Trophoblast cell (in vitro differentiated cells and primary cell): ENCODE measurements at regions not wholly inside any gene's neighbourhood (a gene's known extent, or its start where the extent isn't known, plus 50 kb on each side); places are given as distances from the start of the nearest gene placed in this dataset.
"Not testable (repeated sequence)": the region's sequence is repeated elsewhere in the genome, so short reads cannot be mapped to it uniquely, and the experiment has no call there.

Experiments
- DNase-seq, 2 donors: peaks; one replicate each; pipeline ENCODE4 v3.0.0-alpha.2; 2016
- H2AFZ ChIP-seq: 2 replicates; pipeline ENCODE4 v1.6.1; 2013; ENCODE audit warnings: low read length, moderate library complexity, mild to moderate bottlenecking; ENCODE audit not compliant: insufficient read depth, poor library complexity
- H2AK5ac ChIP-seq: 2 replicates; pipeline ENCODE4 v1.6.1; 2013; ENCODE audit warnings: mild to moderate bottlenecking, low read length
- H2BK120ac ChIP-seq: 2 replicates; pipeline ENCODE4 v1.6.1; 2013; ENCODE audit warnings: low read length, mild to moderate bottlenecking, moderate library complexity; ENCODE audit not compliant: insufficient read depth, poor library complexity
- H2BK12ac ChIP-seq: 2 replicates; pipeline ENCODE4 v1.6.1; 2013; ENCODE audit warnings: mild to moderate bottlenecking, low read length, moderate library complexity
- H2BK5ac ChIP-seq: 2 replicates; pipeline ENCODE4 v1.6.1; 2013; ENCODE audit warnings: low read length, low read depth, moderate library complexity, mild to moderate bottlenecking; ENCODE audit not compliant: poor library complexity
- H3K14ac ChIP-seq: 2 replicates; pipeline ENCODE4 v1.6.1; 2013; ENCODE audit warnings: mild to moderate bottlenecking, low read length
- H3K18ac ChIP-seq: 2 replicates; pipeline ENCODE4 v1.6.1; 2013; ENCODE audit warnings: mild to moderate bottlenecking, low read length
- H3K23ac ChIP-seq: 2 replicates; pipeline ENCODE4 v1.6.1; 2013; ENCODE audit warnings: low read length
- H3K27ac ChIP-seq: 2 replicates; pipeline ENCODE4 v1.5.1; 2013; ENCODE audit warnings: low read depth, mild to moderate bottlenecking, inconsistent platforms, low read length, moderate library complexity
- H3K27me3 ChIP-seq: 2 replicates; pipeline ENCODE4 v1.6.1; 2013; ENCODE audit warnings: inconsistent platforms, mild to moderate bottlenecking, low read length, moderate library complexity; ENCODE audit not compliant: insufficient read depth
- H3K36me3 ChIP-seq, 2 experiments: 1 replicate in 1 of 2; 2 replicates in 1 of 2; pipeline ENCODE4 v1.6.1; 2013; ENCODE audit warnings: low read length in 2 of 2, mild to moderate bottlenecking in 2 of 2, moderate library complexity in 1 of 2; ENCODE audit not compliant: insufficient read depth in 2 of 2, control insufficient read depth in 1 of 2
- H3K4ac ChIP-seq: 2 replicates; pipeline ENCODE4 v1.6.1; 2013; ENCODE audit warnings: low read depth, mild to moderate bottlenecking, low read length, moderate library complexity
- H3K4me1 ChIP-seq, 2 experiments: 1 replicate in 1 of 2; 2 replicates in 1 of 2; pipeline ENCODE4 v1.6.1; 2013; ENCODE audit warnings: low read length in 2 of 2, mild to moderate bottlenecking in 2 of 2, moderate library complexity in 1 of 2; ENCODE audit not compliant: insufficient read depth in 2 of 2, control insufficient read depth in 1 of 2
- H3K4me2 ChIP-seq: 2 replicates; pipeline ENCODE4 v1.6.1; 2013; ENCODE audit warnings: inconsistent platforms, mild to moderate bottlenecking, low read length, moderate library complexity
- H3K4me3 ChIP-seq: 2 replicates; pipeline ENCODE4 v1.5.1; 2013; ENCODE audit warnings: mild to moderate bottlenecking, low read depth, low read length, inconsistent platforms
- H3K79me1 ChIP-seq: one replicate; pipeline ENCODE4 v1.6.1; 2013; ENCODE audit warnings: low read length
- H3K79me2 ChIP-seq: 2 replicates; pipeline ENCODE4 v1.6.1; 2013; ENCODE audit warnings: low read length, mild to moderate bottlenecking; ENCODE audit not compliant: control insufficient read depth, insufficient read depth, poor library complexity
- H3K9ac ChIP-seq: 2 replicates; pipeline ENCODE4 v1.6.1; 2013; ENCODE audit warnings: mild to moderate bottlenecking, low read length
- H3K9me3 ChIP-seq: 2 replicates; pipeline ENCODE4 v1.6.1; 2013; ENCODE audit warnings: low read depth, mild to moderate bottlenecking, control low read depth, inconsistent platforms, low read length; ENCODE audit not compliant: insufficient read depth
- H4K12ac ChIP-seq: 2 replicates; pipeline ENCODE4 v1.6.1; 2013; ENCODE audit warnings: low read depth, mild to moderate bottlenecking, low read length, moderate library complexity
- H4K8ac ChIP-seq: 2 replicates; pipeline ENCODE4 v1.6.1; 2013; ENCODE audit warnings: low read depth, mild to moderate bottlenecking, low read length, moderate library complexity
- H4K91ac ChIP-seq: one replicate; pipeline ENCODE4 v1.6.1; 2013; ENCODE audit warnings: low read depth, mild to moderate bottlenecking, low read length, moderate library complexity
- WGBS: extraction: QIAGEN DNeasy Blood & Tissue Kit; methylation state at CpG from one replicate; pipeline ENCODE4 v1.1.7; 2013; ENCODE audit warnings: missing lambda C conversion rate; ENCODE audit not compliant: insufficient read length, insufficient coverage; ENCODE audit errors: extremely low coverage; 5-methylcytosine and 5-hydroxymethylcytosine counted together

- H3K23ac ChIP-seq: no peak overlapping the region
- no peak overlapping the region for H3K27ac ChIP-seq
- H2AFZ ChIP-seq: no peak overlapping the region
- no peak overlapping the region for H2BK12ac ChIP-seq
- H3K9me3 ChIP-seq: no peaks in the 10 kb centered on the region
- no peak overlapping the region for H3K4me2 ChIP-seq
- H3K36me3 ChIP-seq: no peaks in the 10 kb centered on the region
- no peaks in the 10 kb centered on the region for H3K27me3 ChIP-seq
- H4K91ac ChIP-seq: no peak overlapping the region
- no peak for DNase-seq
- H3K4me3 ChIP-seq: no peak overlapping the region
- H3K4me1 ChIP-seq: peaks cover 0 to 2% of the 10 kb centered on the region in 2 experiments
- no peaks in the 10 kb centered on the region for H3K79me2 ChIP-seq
- H4K12ac ChIP-seq: no peak overlapping the region
- H3K14ac ChIP-seq: no peak overlapping the region
- no peak overlapping the region for H2BK5ac ChIP-seq
- H4K8ac ChIP-seq: no peak overlapping the region
- WGBS: no CpG with 5 or more reads among the region's 2 CpGs
- H2BK120ac ChIP-seq: no peak overlapping the region
- peaks cover 2% of the 10 kb centered on the region for H3K79me1 ChIP-seq
- H3K9ac ChIP-seq: no peak overlapping the region
- H3K4ac ChIP-seq: no peak overlapping the region
- H3K18ac ChIP-seq: no peak overlapping the region
- no peak overlapping the region for H2AK5ac ChIP-seq
Observed at GRCh38 chr12:84161296-84161695, 751.3 kb downstream of the SLC6A15 start.

GRCh38 chr12:84159260-84159659, 753.3 kb downstream of the SLC6A15 start:
- Histone ChIP-seq H3K27me3 (no peaks in the 10 kb centered on the region), H3K4me3 (no peak overlapping the region)

GRCh38 chr12:84157170-84157569, 755.4 kb downstream of the SLC6A15 start:
- Histone ChIP-seq H2AFZ (no peak overlapping the region), H3K14ac (no peak overlapping the region), H3K4me2 (no peak overlapping the region), H3K79me1 (peaks cover 11% of the 10 kb centered on the region), H3K27ac (no peak overlapping the region), H3K4me3 (no peak overlapping the region), H4K91ac (no peak overlapping the region), H3K4me1 (peaks cover 4 to 6% of the 10 kb centered on the region in 2 experiments), H3K79me2 (peaks cover 2% of the 10 kb centered on the region), H3K4ac (no peak overlapping the region), H4K12ac (no peak overlapping the region), H2BK120ac (no peak overlapping the region), H3K27me3 (no peaks in the 10 kb centered on the region), H3K9ac (no peak overlapping the region), H3K23ac (no peak overlapping the region), H2AK5ac (no peak overlapping the region), H3K9me3 (no peaks in the 10 kb centered on the region), H4K8ac (no peak overlapping the region), H3K36me3 (peaks cover 0 to 3% of the 10 kb centered on the region in 2 experiments), H2BK12ac (no peak overlapping the region), H2BK5ac (no peak overlapping the region), H3K18ac (no peak overlapping the region)
- WGBS: no CpG with 5 or more reads among the region's 1 CpG
- no peak for DNase-seq

More at GRCh38 chr12:84159260-84159659, 753.3 kb downstream of the SLC6A15 start:
- H2BK120ac ChIP-seq: no peak overlapping the region
- H3K4me1 ChIP-seq: peaks cover 4 to 6% of the 10 kb centered on the region in 2 experiments
- H4K91ac ChIP-seq: no peak overlapping the region
- no peak overlapping the region for H4K8ac ChIP-seq
- WGBS: no CpG with 5 or more reads among the region's 1 CpG
- H4K12ac ChIP-seq: no peak overlapping the region
- DNase-seq: no peak
- peaks cover 2% of the 10 kb centered on the region for H3K79me2 ChIP-seq
- peaks cover 11% of the 10 kb centered on the region for H3K79me1 ChIP-seq
- H3K36me3 ChIP-seq: peaks cover 0 to 3% of the 10 kb centered on the region in 2 experiments
- no peak overlapping the region for H3K4me2 ChIP-seq
- H3K27ac ChIP-seq: no peak overlapping the region
- H3K9ac ChIP-seq: no peak overlapping the region
- H3K14ac ChIP-seq: no peak overlapping the region
- no peak overlapping the region for H2AFZ ChIP-seq
- no peak overlapping the region for H2BK5ac ChIP-seq
- H3K18ac ChIP-seq: no peak overlapping the region
- H2BK12ac ChIP-seq: no peak overlapping the region
- no peak overlapping the region for H3K23ac ChIP-seq
- no peak overlapping the region for H3K4ac ChIP-seq
- H2AK5ac ChIP-seq: no peak overlapping the region
- no peaks in the 10 kb centered on the region for H3K9me3 ChIP-seq

DNA sequence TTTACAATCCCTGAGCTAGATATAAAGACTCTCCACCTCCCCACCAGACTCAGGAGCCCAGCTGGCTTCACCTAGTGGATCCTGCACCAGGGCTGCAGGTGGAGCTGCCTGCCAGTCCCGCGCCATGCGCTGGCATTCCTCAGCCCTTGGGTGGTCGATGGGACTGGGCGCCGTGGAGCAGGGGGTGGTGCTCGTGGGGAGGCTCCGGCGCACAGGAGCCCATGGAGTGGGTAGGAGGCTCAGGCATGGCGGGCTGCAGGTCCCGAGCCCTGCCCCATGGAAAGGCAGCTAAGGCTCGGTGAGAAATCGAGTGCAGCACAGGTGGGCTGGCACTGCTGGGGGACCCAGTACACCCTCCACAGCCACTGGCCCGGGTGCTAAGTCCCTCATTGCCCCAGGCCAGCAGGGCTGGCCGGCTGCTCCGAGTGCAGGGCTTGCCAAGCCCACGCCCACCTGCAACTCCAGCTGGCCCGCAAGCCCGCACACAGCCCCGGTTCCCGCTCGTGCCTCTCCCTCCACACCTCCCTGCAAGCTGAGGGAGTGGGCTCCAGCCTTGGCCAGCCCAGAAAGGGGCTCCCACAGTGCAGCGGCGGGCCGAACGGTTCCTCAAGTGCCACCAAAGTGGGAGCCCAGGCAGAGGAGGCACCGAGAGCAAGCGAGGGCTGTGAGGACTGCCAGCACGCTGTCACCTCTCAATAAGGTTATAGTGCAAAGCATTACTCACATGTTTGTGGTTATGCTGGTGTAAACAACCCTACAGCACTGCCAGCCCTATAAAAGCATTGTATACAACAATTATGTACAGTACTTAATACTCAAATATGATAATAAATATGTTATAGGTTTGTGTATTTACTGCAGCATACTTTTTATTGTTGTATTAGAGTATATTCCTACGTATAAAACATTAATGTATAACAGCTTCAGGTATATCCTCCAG, 757.3 kb downstream of the SLC6A15 start:
- peak overlapping the region; percentile 94 for H2AK5ac ChIP-seq
- H3K79me2 ChIP-seq, H3K23ac ChIP-seq, H3K9me3 ChIP-seq, H3K27ac ChIP-seq, H2AFZ ChIP-seq, H3K36me3 ChIP-seq, H3K4me3 ChIP-seq, DNase-seq, H3K9ac ChIP-seq, H3K4me1 ChIP-seq, H3K27me3 ChIP-seq, H3K4me2 ChIP-seq, H4K12ac ChIP-seq: not testable (repeated sequence)
- H3K4ac ChIP-seq: peak overlapping the region; percentile 86
- peak overlapping the region; percentile 69 for H3K18ac ChIP-seq
- peaks cover 11% of the 10 kb centered on the region for H3K79me1 ChIP-seq
- WGBS: no CpG with 5 or more reads among the region's 30 CpGs
- H4K8ac ChIP-seq: peak overlapping the region; percentile 79
- H2BK12ac ChIP-seq: peak overlapping the region; percentile 94
- peak overlapping the region; percentile 83 for H2BK120ac ChIP-seq
- H3K14ac ChIP-seq: peak overlapping the region; percentile 84
- H2BK5ac ChIP-seq: peak overlapping the region; percentile 86
- peak overlapping the region; percentile 94 for H4K91ac ChIP-seq
